NCI-H82 treated with DMSO at 0.1 percent for 48 hours (cell line): ENCODE measurements at regions not wholly inside any gene's neighbourhood (a gene's known extent, or its start where the extent isn't known, plus 50 kb on each side); places are given as distances from the start of the nearest gene placed in this dataset.
A peak's percentile ranks its signal among the peaks of the same experiment; 100 is the strongest.
"Not testable (repeated sequence)": the region's sequence is repeated elsewhere in the genome, so short reads cannot be mapped to it uniquely, and the experiment has no call there.

ENCODE experiments used
- DNase-seq: peaks from one replicate; lab custom pipeline; 2025; ENCODE audit not compliant: unreplicated experiment; lab: John Stamatoyannopoulos, UW

DNA sequence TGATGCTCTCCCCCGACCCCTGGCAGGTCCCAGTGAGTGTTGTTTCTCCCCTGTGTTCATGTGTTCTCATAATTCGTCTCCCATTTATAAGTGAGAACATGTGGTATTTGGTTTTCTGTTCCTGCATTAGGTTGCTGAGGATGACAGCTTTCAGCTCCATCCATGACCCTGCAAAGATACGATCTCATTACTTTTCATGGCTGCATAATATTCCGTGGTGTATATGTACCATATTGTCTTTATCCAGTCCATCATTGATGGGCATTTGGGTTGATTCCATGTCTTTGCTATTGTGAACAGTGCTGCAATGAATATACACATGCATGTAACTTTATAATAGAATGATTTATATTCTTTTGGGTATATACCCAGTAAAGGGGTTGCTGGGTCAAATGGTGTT is 321.5 kb downstream of the EMP1 start:
- DNase-seq: not testable (repeated sequence)

DNA sequence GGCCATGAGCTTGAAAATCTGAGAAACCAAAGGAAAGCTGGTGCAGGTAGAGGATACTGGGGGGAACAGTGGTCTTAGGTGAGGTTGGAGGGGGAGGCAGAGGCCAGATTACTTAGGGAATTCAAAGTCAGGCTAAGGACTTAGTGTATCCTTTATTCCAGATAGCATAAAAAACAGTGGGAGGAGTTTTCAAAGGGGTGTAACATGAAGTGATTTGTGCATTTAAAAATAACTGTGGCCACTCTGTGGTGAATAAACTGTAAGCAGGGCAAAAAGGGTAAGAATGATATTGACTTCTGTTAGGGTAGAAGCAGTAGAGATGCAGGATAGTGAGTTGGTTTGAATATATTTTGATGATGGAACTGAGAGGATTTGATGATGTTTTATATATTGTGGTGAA is 313.2 kb downstream of the EMP1 start:
- DNase-seq: no peak

DNA sequence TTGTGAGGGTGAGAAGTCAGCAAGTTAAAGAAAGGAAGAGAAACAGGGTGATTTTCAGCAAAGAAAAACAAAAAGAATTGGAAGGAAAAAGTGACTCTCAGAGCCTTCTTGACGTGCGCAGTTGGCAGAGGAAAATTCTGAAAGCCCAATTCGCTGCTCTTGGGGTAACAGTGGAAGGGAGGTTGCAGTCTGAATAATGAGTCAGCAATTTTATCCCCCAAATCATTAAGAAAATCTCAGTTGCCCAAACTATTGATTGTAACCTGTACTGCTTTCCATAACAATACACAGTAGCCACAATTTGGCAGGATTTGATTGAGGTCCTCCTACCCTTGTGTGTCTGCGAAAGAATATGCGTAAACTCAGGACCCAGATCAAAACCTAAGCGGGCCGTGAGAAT is 309.1 kb downstream of the EMP1 start:
- no peak for DNase-seq

DNA sequence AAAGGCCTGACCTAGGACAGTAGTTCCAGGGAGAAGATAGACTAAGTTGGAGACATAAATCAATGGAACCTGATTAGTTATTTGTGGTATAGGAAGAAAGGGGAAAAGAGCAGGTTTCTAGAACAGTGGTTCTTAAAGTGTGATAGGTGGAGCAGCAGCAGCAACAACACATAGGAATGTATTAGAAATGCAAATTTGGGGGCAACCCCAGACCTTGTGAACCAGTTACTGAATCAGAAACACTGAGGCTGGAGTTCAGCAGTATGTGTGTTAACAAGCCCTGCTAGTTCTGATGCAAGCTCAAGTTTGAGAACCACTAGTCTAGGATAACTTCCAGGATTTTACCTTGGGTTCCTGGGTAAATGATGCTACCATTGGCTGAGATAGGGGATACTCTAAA is 308.7 kb downstream of the EMP1 start:
- DNase-seq: no peak

DNA sequence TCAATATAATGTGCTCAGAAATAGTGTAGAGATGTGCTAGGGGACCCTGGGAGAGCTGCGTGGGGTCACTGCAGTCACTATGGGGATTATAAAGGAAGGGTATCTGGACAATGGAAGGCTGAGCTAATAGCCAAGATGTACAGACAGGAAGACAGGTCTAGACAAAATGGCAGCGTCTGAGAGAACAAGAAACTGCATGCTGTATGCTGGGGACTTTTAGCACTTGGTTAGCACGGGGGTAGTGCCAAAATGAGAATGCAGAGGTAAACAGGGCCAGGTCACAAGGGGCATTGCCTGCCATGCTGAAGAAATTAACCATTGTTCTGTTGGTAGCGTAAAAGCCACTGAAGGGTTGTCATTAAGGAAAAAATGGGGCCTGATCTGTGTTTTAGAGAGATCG is 308.2 kb downstream of the EMP1 start:
- no peak for DNase-seq

DNA sequence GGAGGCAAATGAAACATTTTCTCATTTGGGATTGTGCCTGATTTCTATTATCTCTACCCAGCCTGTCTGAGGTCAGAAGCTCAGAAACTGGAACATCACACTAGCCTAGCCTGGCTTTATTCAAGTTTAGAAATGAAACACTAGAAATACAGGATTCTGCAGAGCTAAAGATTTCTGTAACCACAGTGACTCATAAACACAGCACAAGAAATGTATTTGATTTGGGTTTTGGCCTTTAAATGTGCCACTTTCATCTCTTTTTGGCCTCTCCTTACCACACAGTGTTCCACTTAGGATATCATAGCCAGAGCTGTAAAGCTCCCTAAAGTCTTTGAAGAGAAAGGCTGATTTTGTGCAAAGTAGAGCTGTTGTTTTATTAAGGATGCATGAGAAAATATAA is 307.5 kb downstream of the EMP1 start:
- no peak for DNase-seq

DNA sequence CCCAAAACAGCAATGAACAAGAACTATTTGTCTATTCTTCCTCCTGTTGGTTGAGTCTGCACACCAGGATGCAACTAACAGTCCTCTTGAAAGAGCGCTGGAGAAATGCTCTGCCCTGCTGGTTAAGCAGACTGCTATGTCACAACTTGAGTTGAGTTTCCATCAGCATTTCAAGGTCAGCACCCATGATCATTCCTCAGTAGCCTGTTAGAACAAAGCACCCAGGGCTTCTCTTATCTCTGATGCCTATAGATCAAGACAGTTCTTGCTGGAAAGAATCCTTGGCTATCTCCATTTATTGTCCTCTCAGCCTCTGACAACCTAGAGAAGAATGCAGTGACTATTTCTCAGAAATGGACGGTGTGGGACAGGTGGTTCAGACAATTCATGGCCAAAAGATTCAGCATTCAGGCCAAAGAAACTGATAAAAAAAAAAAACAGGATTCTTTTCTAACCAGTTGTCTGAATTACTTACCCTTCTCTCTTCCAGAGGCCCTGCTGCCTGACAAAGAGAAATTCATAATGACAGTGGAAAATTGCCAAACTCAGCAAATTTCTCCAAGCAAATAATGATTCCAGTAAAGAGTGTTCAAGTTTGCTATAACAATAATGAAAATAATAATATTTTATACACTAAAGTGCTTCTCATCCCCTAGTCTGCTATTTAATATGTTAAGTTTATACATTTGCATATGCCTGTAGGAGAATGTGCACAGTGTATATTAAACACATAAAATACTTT is 306.7 kb downstream of the EMP1 start:
- no peak for DNase-seq

DNA sequence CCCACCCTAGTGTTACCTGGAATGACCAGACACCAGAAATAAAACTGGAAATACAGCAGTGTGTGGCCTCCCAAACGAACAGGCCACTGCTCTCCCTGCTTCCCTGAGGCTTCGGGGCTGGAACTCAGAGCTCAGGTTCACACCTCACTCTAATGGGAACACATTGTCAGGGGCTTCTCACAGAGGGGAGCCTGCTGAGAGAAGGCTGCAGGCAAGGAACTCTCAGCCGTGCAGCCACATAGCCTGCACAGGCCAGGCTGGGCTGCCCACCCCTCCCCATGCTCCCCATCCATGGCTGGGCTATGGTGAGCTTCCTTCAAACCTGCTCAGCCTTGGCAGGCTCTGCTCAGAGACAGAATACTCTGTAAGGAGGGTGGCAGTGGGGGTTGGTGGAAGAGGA is 302.5 kb downstream of the EMP1 start:
- no peak for DNase-seq

DNA sequence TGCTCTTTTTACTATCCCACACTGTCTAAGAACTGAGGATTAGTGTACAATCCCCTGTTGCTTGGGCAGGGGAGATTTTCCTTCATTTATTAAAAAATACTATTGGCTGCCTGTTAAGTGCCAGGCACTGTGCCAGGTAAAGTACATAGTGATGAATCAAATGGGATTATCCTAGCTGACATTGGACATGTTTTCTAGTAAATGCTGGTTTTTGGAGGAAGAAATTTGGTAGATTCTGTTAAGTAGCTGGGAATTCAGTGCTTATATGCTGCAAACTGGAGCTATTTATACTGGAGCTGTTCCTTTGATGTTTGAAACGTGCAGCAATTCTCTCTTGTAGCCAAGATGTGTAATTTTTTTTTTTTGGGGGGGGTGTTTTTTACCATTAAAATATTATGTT is 299.6 kb downstream of the EMP1 start:
- peak; percentile 71 for DNase-seq

DNA sequence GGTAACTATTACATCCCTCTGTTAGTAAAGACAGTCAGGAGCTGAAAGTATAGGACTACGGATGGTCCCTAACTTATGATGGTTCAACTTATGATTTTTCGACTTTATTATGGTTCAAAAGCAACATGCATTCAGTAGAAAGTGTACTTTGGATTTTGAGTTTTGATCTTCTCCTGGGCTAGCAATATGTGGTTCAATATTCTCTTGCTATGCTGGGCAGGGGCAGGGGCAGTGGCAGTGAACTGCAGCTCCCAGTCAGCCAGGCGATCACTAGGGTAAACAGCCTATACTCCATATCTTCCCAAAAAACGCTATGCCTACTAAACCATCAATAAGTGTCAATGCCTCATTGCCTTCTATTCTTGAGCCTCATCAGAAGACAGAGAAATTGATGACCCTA is 292.7 kb downstream of the EMP1 start:
- DNase-seq: no peak

DNA sequence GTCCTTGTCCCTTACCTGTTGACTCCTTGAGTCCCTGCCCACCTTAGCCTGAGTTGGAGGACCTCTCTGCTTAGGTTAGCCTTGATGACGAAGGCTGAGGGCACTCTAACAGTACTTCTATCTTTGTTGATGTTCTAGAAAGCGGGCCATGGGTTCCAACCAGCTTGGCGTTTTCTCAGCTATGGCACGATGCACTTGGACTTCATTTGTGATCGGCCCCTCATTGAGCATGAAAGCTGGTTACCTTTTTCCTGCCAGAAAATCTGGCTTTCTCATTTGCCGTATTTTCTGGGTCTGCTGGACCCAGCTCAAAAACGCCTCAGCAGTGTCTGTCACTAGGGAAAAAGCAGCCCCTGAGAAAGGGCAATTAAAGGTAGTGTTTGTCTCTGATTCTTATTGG is 290.8 kb downstream of the EMP1 start:
- no peak for DNase-seq

DNA sequence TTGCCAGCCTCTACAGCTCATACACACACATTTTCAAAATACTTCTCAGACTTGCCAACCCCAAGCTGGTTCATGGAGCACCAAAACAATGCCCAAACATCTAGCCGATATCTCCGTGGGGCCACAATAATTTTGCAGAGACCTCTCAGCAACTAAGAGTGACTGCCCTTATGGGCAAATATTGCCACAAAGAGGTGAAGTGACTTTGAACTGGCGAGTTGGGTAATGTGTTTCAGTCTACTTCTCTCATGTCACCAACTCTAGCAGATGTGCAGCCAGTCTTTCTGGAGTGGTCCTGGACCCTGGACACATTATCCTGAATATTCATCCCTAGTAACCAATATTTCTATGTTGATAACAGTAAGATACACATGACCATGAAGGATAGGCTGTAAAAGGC is 290.3 kb downstream of the EMP1 start:
- no peak for DNase-seq

DNA sequence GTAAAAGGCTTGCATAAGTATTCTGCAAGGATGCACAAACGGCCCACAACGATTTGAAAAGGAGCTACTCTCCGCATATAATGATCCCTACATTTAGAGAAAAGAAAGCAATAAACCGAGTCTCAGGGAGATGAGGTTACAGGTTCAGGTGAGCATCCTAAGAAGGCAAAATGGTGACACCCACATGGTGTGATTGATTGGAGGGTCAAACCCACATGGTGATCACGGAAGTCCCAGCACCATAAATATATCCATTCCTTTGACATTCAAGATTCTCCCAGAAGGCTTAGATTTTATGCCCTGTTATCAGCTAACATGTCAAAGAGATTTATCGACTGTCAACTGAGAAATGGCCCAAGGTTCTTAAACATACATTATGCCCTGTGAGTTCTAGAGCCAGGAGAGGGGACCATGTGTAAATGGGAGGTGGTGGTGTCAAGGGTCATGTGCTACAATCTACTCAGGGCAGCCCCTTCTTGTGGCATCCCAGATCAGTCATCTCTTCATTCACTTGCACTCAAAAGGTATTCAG is 282.2 kb downstream of the EMP1 start:
- DNase-seq: no peak

DNA sequence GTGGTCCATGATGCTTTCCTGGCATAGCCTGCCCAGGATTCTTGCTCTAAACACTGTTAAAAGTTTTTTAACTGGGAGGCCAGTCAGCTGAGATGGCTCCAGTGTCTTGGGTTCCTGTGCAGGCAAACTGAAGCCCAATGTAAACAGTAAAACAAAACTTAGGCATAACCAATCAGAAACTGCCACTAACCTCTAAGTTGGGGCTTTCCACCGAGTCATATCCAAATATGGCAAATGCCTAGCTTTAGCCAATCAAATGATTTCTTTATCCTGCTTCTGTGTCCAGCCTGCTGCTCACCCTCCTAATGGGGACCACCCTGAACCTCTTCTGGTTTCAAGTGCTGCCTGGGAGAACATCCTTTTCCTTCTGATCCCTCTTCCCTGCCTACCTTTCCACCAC is 277.9 kb downstream of the EMP1 start:
- DNase-seq: no peak

DNA sequence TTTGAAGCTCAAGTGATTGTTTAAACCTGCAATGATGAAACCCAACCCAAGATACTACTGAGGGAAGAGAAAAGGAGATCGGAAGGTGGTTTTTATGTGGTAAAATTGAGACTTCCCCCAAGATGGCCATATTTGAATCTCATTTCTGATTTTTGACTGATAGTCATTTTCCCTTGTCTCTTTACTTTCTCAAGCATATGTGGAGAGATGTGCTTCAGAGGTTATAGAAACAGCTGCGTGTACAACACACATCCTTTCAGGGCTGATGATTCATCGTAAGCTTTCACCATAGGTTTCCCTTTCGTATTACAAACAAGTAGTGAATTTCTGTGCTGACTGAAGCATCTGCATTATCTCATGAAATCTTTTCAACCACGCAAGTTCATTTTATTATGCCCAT is 276.2 kb downstream of the EMP1 start:
- DNase-seq: no peak

DNA sequence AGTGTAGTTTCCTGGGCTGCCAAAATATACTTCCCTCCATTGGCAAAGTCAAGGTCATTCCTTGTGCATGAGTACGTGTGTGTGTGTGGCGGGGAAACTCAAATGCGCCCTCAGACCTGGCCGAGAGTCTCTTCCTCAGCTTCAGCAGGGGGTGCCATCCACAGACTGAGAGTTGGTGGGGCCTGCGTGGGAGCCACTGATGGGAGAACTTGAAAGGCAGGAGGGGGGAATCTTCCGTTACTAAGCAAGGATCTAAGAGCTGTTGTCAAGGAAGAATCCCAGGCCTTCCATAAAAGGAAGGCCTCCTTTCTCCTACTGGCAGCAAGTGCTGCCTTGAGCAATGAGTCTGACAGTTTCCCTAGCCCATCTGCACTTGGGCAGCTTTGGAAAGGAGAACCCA is 274.9 kb downstream of the EMP1 start:
- no peak for DNase-seq

DNA sequence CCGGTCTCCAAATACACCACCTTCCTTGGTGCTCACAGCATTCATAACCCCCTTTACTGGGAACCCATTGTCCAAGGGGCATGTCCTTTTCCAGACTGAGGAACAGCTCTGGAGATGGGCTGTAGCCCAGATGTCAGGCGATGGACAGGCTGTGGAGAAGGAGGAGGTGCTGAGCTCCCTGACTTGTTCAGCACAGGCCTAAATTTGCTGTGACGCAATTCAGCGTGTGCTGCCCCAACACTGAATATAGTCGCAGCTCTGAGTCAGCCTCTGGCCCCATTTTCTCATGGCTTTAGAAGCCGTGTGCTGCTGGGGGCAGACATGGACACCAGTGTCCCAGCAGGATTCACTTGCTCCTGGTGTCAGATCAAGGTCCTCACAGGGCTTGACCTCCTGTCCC is 269.1 kb downstream of the EMP1 start:
- no peak for DNase-seq

DNA sequence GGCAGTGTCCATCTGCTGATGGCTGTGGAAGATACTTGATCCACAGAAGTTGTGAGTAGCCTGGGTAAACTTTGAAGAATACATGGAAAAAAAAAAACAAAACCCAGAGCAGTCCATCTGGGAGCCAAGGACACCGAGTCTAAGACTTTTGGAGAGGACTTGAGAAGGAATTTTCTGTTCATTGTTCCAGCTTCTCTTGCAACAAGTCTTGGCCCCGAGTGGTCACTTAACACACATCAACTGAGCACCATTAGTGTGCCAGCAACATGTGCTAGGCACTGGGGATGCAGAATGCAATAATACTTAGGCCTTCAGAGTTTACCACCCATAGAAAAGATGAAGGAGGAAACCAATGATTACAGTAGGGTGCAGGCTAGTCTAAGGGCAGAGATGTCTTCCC is 266.7 kb downstream of the EMP1 start:
- no peak for DNase-seq

DNA sequence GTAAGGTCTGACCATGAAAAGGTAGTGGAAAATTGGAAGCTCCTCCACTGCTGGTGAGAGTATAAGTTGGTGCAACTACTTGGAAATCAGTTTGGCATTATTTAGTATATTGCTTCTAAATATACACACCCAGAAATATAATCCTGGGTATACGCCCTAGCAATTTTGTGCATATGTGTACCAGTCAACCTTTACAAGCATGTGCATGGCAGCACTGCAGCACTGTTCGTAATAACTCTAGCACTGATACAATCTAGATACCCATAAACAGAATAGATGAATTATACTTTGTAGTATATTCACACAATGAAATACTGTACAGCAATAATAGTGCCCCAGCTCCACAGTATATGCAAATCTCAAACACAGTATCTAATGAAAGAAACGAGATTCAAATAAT is 265.9 kb downstream of the EMP1 start:
- no peak for DNase-seq

DNA sequence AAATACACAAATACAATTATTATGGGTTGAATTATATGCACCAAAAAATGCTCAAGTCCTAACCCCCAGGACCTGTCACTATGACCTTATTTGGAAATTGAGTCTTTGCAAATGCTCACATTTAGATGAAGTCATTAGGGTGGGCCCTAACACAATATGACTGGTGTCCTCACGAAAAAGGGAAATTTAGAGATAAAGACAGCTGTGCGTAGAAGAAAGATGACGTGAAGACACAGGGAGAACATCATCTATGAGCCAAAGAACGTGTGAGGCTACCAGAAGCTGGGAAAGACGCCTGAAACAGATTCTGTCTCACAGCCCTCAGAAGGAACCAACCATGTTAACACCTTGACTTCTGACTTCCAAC is 259.2 kb downstream of the EMP1 start:
- no peak for DNase-seq

DNA sequence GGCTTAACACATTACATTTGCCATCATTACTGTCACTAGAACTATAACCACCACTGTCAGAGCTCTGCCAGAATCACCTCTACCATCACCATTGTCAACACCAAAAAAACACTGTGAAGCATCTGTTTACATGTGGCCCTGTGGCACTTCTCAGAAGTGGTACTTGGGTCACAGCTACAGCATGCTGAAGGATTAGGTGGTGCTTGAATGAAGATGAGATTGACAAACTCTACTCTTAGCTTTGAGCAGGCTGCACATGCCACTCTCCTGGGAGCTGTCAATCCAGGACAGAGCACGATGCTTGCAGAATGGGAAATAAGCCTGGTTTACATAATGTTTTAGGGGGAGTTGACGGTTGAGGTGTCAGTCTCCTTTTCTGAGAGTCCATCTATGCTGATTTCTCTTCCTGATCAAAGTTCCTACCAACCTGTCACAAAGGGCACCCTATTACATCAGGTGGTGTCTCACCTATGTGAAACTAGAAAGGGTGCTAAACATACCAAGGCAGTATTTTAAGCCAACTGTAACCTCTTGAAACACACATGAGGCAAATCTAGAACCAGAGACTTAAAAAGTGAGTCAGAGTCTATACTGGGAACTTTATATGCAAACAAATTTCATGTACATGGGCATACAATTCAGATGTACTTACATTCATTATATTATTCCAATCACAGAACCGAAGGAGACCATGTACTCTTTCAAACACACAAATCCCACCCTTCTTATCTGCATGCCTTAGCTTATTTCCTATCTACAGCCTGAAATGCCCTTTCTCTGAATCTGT is 258.7 kb downstream of the EMP1 start:
- no peak for DNase-seq

DNA sequence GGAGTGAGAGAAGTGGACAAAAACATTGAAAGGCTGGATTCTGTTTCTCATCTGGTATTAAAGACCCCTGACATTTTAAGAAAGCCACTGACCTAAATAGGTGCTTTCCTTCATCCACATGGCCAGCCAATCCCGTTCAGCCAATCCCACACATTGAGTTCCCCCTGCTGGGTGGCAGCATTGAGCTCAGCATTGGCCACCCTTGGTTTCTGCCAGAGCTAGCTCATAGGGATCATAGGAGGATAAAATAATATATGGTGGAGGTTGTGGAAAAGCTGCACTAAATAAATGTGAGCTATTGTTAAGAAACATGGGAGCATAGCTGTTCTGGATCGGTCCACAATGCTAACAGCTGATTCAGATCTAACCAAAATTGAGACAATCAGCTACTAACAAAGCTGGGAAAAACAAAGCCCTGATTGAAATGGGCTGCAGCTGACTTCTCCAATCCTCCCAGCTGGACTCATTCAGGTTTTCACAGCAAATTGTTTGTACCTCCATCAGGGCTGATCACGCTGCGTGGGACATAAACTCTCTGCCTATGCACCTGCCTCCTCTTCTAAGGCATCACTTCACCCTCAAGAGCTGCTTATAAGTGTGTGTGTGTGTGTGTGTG is 256.5 kb downstream of the EMP1 start:
- DNase-seq: no peak
